Spinal cord (tissue), 9 donors: ENCODE measurements at regions not wholly inside any gene's neighbourhood (a gene's known extent, or its start where the extent isn't known, plus 50 kb on each side); places are given as distances from the start of the nearest gene placed in this dataset.

Experiments
- DNase-seq, 6 donors: peaks; one replicate each; pipeline versions ENCODE4 v3.0.0 to v3.0.0-alpha.2; 2013 to 2015; ENCODE audit warnings: low spot score in 6 of 6, low read depth in 4 of 6
- H3K27ac ChIP-seq: one replicate; pipeline ENCODE4 v1.5.1; 2013; ENCODE audit warnings: low read depth, low read length, control low read depth
- H3K27me3 ChIP-seq: one replicate; pipeline ENCODE4 v1.6.1; 2013; ENCODE audit warnings: low read length; ENCODE audit not compliant: control insufficient read depth, insufficient read depth
- H3K36me3 ChIP-seq: one replicate; pipeline ENCODE4 v1.6.1; 2013; ENCODE audit warnings: low read length; ENCODE audit not compliant: control insufficient read depth, insufficient read depth
- H3K4me1 ChIP-seq: one replicate; pipeline ENCODE4 v1.6.1; 2013; ENCODE audit warnings: low read length; ENCODE audit not compliant: control insufficient read depth, insufficient read depth
- H3K4me3 ChIP-seq: one replicate; pipeline ENCODE4 v1.5.1; 2013; ENCODE audit warnings: low read depth, low read length, control low read depth
- H3K9me3 ChIP-seq: one replicate; pipeline ENCODE4 v1.6.1; 2013; ENCODE audit warnings: low read length; ENCODE audit not compliant: control insufficient read depth, insufficient read depth
- WGBS: methylation state at CpG from one replicate; pipeline ENCODE4 v1.1.5; 2013; ENCODE audit warnings: missing lambda C conversion rate; ENCODE audit not compliant: insufficient coverage; 5-methylcytosine and 5-hydroxymethylcytosine counted together
- donor health status: healthy.

- no peak overlapping the region for H3K4me3 ChIP-seq
- no peaks in the 10 kb centered on the region for H3K36me3 ChIP-seq
- H3K4me1 ChIP-seq, result no peaks in the 10 kb centered on the region
- WGBS, result 73% methylated on average over 5 of the region's 7 CpGs
- H3K27me3 ChIP-seq, result no peaks in the 10 kb centered on the region
- no peaks in the 10 kb centered on the region for H3K9me3 ChIP-seq
- H3K27ac ChIP-seq, result no peak overlapping the region
- DNase-seq, result peak in 1 of 6 donors; percentile 18
Measured at GRCh38 chr13:79226938-79227337, 179.1 kb downstream of the RBM26 start.

- WGBS, result 61% methylated on average over 3 of the region's 8 CpGs
- H3K36me3 ChIP-seq, result no peaks in the 10 kb centered on the region
- H3K4me1 ChIP-seq, result no peaks in the 10 kb centered on the region
- H3K9me3 ChIP-seq, result no peaks in the 10 kb centered on the region
- H3K27ac ChIP-seq, result no peak overlapping the region
- H3K27me3 ChIP-seq, result no peaks in the 10 kb centered on the region
- no peak overlapping the region for H3K4me3 ChIP-seq
- no peak for DNase-seq
Measured at GRCh38 chr13:79226250-79226649, 179.8 kb downstream of the RBM26 start.

- Histone ChIP-seq H3K4me1 (no peaks in the 10 kb centered on the region), H3K27ac (no peak overlapping the region), H3K4me3 (no peak overlapping the region), H3K27me3 (no peaks in the 10 kb centered on the region), H3K36me3 (no peaks in the 10 kb centered on the region), H3K9me3 (no peaks in the 10 kb centered on the region)
- 51% methylated on average over 4 of the region's 5 CpGs for WGBS
- peak in 1 of 6 donors; percentile 44 for DNase-seq
Measured at GRCh38 chr13:79225487-79226232, 180.4 kb downstream of the RBM26 start.

GRCh38 chr13:79222427-79223205, 183.4 kb downstream of the RBM26 start:
- Histone ChIP-seq H3K9me3 (no peaks in the 10 kb centered on the region), H3K4me1 (no peaks in the 10 kb centered on the region)

GRCh38 chr13:79212064-79212619, 193.9 kb downstream of the RBM26 start:
- H3K36me3 ChIP-seq, result no peaks in the 10 kb centered on the region
- H3K9me3 ChIP-seq, result no peaks in the 10 kb centered on the region
- no peak overlapping the region for H3K27ac ChIP-seq
- H3K27me3 ChIP-seq, result no peaks in the 10 kb centered on the region
- no peak for DNase-seq
- H3K4me3 ChIP-seq, result no peak overlapping the region
- no peaks in the 10 kb centered on the region for H3K4me1 ChIP-seq
- WGBS, result 90% methylated on average over 4 of the region's 10 CpGs

More at GRCh38 chr13:79222427-79223205, 183.4 kb downstream of the RBM26 start:
- H3K4me3 ChIP-seq, result no peak overlapping the region
- no peaks in the 10 kb centered on the region for H3K36me3 ChIP-seq
- no peak overlapping the region for H3K27ac ChIP-seq
- H3K27me3 ChIP-seq, result no peaks in the 10 kb centered on the region
- no peak for DNase-seq
- 100% methylated on average over 3 of the region's 4 CpGs for WGBS

GRCh38 chr13:79211377-79211776, 194.7 kb downstream of the RBM26 start:
- H3K9me3 ChIP-seq, result no peaks in the 10 kb centered on the region
- DNase-seq, result no peak
- H3K27ac ChIP-seq, result no peak overlapping the region
- H3K4me3 ChIP-seq, result no peak overlapping the region
- H3K27me3 ChIP-seq, result no peaks in the 10 kb centered on the region
- no peaks in the 10 kb centered on the region for H3K4me1 ChIP-seq
- no peaks in the 10 kb centered on the region for H3K36me3 ChIP-seq
- WGBS, result no CpG with 5 or more reads among the region's 1 CpG

- Histone ChIP-seq H3K4me1 (no peaks in the 10 kb centered on the region), H3K4me3 (no peak overlapping the region), H3K27me3 (no peaks in the 10 kb centered on the region), H3K27ac (no peak overlapping the region), H3K36me3 (no peaks in the 10 kb centered on the region), H3K9me3 (no peaks in the 10 kb centered on the region)
- no CpG with 5 or more reads among the region's 2 CpGs for WGBS
- DNase-seq, result no peak
Measured at GRCh38 chr13:79197933-79198332, 208.1 kb downstream of the RBM26 start.

GRCh38 chr13:79196843-79197242, 209.2 kb downstream of the RBM26 start:
- WGBS, result 87% methylated on average over 3 of the region's 3 CpGs
- Histone ChIP-seq H3K27ac (no peak overlapping the region), H3K27me3 (no peaks in the 10 kb centered on the region), H3K4me3 (no peak overlapping the region), H3K36me3 (no peaks in the 10 kb centered on the region), H3K9me3 (no peaks in the 10 kb centered on the region), H3K4me1 (no peaks in the 10 kb centered on the region)
- DNase-seq, result no peak

- Histone ChIP-seq H3K36me3 (no peaks in the 10 kb centered on the region), H3K27ac (no peak overlapping the region), H3K9me3 (no peaks in the 10 kb centered on the region), H3K4me1 (no peaks in the 10 kb centered on the region), H3K27me3 (no peaks in the 10 kb centered on the region), H3K4me3 (no peak overlapping the region)
- DNase-seq, result no peak
- WGBS, result 83% methylated on average over 1 of the region's 3 CpGs
Measured at GRCh38 chr13:79196366-79196765, 209.7 kb downstream of the RBM26 start.
